H1 (cell line): ENCODE measurements at regions not wholly inside any gene's neighbourhood (a gene's known extent, or its start where the extent isn't known, plus 50 kb on each side); places are given as distances from the start of the nearest gene placed in this dataset.

Experiments used
- EP300 ChIP-seq, 2 experiments: IDR thresholded peaks; 1 replicate in 1 of 2; 2 replicates in 1 of 2; pipeline ENCODE4 v1.6.1; 2011 to 2012; ENCODE audit warnings: low read depth in 2 of 2, low read length in 2 of 2, mild to moderate bottlenecking in 2 of 2, borderline replicate concordance in 1 of 2, inconsistent platforms in 1 of 2, moderate library complexity in 1 of 2
- FOSL1 ChIP-seq: IDR thresholded peaks from 2 replicates; pipeline ENCODE4 v1.6.1; 2011; ENCODE audit warnings: mild to moderate bottlenecking, low read depth, low read length, moderate library complexity; ENCODE audit not compliant: insufficient read depth
- JUND ChIP-seq: IDR thresholded peaks from 2 replicates; pipeline ENCODE4 v1.6.1; 2011; ENCODE audit warnings: mild to moderate bottlenecking, improper control_type of control experiment, low read length
- TAF1 ChIP-seq: IDR thresholded peaks from 2 replicates; pipeline ENCODE4 v1.6.1; 2011; ENCODE audit warnings: mild to moderate bottlenecking, low read depth, low read length

DNA sequence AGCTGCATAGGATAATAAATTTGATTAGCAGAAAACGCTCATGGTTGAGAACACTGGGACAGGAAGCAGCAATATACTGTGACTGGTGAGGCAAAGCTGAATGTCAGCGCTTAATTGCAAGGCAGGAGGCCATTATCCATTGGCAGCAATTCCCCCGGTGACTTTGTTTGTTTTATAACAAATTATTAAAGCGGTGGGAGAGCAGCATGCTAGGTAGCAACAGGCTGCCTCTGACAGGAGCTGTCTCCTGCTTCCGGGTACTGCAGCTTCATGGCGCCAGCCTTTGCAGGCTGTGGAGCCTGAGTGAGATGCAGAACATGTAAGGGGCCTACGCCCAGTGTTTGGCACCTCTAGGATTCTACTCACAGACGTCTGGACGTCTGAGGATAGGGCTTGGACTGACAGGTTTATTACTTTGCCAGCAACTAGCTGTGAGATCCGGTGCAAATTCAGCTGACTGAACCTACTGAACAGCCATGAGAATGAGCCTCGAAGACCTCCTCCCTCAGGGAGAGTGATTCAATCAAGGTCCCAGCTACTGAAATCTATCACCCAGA, 82.1 kb upstream of the SSTR1 start (continued):
- no peak for TF ChIP-seq EP300 (IDR thresholded peaks at IDR 0.05; ENCODE audit: borderline replicate concordance in 1 of 2, low read depth in 2 of 2, low read length in 2 of 2)
- no peak for TF ChIP-seq JUND
- TF ChIP-seq TAF1, result no peak
- no peak for TF ChIP-seq FOSL1
- TF ChIP-seq, all 59 proteins: peak for 0
